Stimulated activated CD4-positive, alpha-beta T cell treated with anti-CD3 and anti-CD28 coated beads, Interleukin-2, amount 100 ng/mL, for 4 hours (primary cell): ENCODE measurements at regions not wholly inside any gene's neighbourhood (a gene's known extent, or its start where the extent isn't known, plus 50 kb on each side); places are given as distances from the start of the nearest gene placed in this dataset.
"Not testable (repeated sequence)": the region's sequence is repeated elsewhere in the genome, so short reads cannot be mapped to it uniquely, and the experiment has no call there.

Source experiments
- DNase-seq: peaks from one replicate; pipeline ENCODE4 v3.0.0-alpha.2; 2020; ENCODE audit warnings: low read depth

- no peak for DNase-seq
These were observed 623.5 kb downstream of the EDEM1 start for GRCh38 chr3:5811016-5811415.

DNA sequence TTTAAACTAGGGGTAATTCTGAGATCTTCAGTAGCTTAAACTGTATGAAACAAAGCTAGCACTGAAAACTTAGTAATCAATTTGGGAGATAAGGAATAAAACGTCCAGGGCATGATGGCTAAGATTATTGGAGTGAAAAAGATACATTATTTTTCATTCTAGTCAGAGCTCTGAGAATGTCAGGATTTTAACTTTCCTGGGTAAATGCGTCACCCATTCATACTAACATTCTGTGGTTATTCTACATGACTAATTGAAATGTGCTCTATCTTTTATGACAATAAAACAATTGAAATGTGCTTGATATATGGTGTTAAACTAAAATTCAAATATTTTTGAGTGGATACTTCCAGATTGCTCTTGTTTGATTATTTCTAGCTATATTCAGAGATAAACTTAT lies 626.0 kb downstream of the EDEM1 start:
- DNase-seq = no peak

DNA sequence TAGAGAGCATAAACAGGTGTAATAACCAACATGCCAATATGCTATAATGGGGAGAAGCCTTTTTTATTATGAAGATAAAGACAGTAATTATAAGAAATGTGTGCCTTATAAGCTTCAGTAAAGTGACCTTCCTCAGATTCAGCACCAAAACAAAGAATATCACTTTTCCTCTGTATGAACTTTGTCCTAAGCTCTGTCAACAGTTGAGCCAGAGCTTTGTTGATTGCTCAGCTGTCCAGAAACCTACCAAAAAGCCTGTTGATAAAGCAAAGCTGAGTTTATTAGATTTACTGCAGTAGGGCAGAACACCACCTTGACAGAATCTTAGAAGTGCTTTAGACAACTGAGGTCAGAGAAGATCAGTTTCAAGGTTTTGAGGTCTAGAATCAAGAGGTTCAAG lies 635.3 kb downstream of the EDEM1 start:
- no peak for DNase-seq

- DNase-seq = no peak
These were observed 639.0 kb downstream of the EDEM1 start for GRCh38 chr3:5826467-5826866.

- DNase-seq = no peak
These were observed 640.7 kb downstream of the EDEM1 start for GRCh38 chr3:5828251-5828650.

GRCh38 chr3:5840056-5840455 lies 652.5 kb downstream of the EDEM1 start:
- no peak for DNase-seq

DNA sequence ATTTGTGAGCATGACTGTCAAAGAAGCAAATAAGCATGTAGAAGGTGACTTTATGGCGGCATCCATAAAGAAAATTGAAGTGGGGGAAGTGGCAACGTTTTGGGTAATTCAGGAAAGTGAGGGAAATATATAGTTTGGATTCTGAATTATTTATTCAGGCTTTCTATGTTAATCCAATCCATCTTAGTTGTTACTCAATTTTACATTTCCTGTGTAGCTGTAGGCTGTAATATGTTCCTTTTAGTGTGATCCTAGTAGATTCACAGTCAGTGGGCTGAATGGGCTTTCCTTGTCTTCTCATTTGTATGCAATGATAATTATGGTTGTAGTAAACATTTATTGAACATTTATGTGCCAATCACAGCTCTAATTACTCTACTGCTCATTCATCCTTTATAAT lies 654.1 kb downstream of the EDEM1 start:
- no peak for DNase-seq

DNA sequence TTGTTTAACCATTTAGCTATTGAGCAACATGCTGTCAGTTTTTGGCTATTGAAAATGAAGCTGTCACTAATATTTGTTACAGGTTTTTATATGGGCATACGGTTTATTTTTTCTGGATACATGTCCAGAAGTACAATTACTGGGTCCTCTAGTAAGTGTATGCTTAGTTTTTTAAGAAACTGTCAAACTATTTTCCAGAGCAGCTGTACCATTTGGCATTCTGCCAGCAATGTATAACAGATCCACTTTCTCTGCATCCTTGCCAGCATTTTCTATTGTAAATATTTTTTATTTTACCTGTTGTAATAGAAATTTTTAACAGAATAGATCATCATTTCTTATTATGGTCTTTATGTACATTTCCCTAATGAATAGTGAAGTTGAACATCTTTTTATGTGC lies 658.8 kb downstream of the EDEM1 start:
- no peak for DNase-seq

DNA sequence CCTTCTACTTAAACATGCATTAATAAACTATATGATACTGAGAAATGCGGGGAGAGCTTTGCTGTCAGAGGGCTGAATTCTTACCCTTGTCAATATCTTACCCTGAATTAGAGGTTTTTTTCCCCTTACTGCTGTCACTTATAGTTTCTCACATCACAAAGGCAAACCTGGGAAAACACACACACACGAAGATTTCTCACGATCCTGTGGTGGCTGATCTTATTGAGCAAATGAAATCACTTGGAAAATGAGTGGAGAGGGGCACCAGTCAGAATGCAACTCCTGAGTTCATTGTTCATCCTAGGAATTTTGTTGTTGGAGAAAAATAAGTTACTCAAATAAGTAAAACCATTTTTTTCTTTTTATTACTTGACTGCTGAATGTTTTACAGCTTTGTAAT lies 673.6 kb downstream of the EDEM1 start:
- no peak for DNase-seq

DNA sequence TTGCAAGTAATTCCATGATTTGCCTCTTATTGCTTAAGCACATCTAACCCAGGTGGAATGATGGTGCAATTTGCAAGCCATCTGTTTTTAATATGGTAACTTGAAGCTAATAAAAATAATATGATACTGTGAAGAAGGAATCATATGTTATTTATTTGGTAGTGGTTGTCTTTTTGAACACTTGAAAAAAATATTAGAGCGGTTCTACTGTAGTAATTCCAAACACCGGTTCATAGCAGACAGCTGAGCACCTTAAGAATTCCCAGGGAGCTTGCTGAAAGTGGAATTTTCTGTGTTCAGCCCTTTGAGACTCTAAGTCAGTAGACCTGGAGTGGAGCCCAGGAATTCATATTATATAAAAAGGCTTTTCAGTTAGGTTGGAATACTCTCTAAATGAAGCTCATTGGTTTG lies 687.4 kb downstream of the EDEM1 start:
- no peak for DNase-seq

GRCh38 chr3:5888851-5889250 lies 701.3 kb downstream of the EDEM1 start:
- no peak for DNase-seq

DNA sequence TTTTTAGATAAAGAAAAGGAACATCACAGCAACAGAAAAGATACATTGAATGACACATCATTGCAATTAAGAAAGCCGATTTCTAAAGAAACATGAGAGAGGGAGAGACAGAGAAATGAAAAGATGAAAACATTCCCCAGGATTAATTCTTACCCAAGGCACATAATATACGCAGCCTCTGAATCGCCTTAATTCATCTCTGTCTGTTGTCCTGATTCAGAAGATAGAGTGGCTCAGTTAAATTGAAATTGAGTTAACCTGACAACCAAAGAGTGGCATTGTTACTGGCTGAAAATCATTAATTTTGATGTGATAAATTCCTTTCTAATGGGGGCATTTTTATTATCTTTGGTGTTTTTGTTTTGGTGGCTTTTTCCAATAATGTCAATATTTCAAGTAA lies 701.9 kb downstream of the EDEM1 start:
- DNase-seq = no peak

- DNase-seq = no peak
These were observed 704.2 kb downstream of the EDEM1 start for GRCh38 chr3:5891711-5892110.

GRCh38 chr3:5898106-5898505 lies 710.6 kb downstream of the EDEM1 start:
- no peak for DNase-seq

- no peak for DNase-seq
These were observed 711.7 kb downstream of the EDEM1 start for GRCh38 chr3:5899014-5899761.

GRCh38 chr3:5917932-5918331 lies 730.4 kb downstream of the EDEM1 start:
- DNase-seq = no peak

- no peak for DNase-seq
These were observed 731.1 kb downstream of the EDEM1 start for GRCh38 chr3:5918626-5919025.

DNA sequence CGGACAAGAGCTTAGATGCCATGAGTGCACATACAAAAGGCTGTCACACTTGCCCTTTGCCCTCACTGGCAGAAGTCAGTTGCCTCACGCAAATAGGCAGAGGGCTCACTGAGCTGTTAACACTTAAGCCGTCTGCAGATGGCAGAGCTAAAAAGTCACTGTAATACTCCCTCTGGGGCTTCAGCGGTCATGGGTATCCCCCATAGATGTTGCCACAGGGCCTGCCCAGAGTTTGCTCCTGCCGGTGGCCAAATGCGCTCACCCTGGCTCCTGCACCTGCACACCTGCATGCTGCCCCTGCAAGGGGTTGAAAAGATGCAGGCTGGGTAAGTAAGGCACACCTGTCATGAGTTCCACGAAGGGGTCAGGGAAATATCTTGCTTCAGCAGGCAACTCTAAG lies 741.5 kb downstream of the EDEM1 start:
- DNase-seq = no peak

DNA sequence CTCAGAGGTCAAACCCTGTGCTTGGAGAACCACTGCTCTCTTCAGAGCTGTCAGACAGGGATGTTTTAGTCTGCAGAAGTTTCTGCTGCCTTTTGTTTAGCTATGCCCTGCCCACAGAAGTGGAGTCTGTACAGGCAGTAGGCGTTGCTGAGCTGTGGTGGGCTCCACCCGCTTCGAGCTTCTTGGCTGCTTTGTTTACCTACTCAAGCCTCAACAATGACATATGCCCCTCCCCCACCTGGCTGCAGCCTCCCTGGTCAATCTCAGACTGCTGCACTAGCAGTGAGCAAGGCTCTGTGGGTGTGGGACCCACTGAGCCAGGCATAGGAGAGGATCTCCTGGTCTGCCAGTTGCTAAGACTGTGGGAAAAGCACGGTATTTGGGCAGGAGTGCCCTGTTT lies 756.6 kb downstream of the EDEM1 start:
- not testable (repeated sequence) for DNase-seq

DNA sequence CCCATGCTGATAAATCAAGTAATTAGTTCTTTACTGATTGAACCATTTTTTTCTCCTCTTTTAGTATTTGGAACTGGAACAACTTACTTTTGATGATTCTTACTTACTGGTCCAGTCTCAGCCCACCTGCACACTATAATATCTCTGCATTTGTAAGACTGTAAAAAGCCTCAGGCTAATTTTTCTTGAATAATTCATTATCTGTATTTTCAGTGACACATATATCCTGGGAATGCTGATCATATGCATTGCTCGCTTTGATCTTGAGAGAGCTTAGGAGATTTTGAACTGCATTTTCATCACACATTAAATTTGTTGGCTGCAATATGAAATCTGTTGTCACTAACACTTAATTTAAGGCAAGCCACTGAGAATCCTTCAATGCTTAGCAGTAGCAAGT lies 760.6 kb downstream of the EDEM1 start:
- DNase-seq = no peak

DNA sequence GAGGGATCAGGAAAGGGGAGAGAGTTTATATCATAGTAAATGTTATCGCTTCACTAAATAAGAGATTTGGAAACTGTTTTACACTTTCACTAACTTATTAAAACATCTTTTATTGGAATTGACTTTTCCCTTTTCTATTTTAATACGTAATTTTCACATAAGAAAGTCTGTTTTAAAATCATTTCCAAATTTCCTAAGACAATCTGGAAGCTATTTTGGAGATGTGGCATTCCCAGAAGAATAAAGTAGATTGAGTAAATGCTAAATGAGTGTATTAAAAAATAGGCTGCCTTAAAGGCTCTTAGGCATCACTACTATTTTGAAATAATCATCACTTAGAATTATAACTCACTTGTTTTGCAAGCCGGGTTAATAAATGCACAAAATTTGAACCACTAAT lies 763.5 kb downstream of the EDEM1 start:
- DNase-seq = no peak

GRCh38 chr3:5972586-5972985 lies 785.1 kb downstream of the EDEM1 start:
- DNase-seq = no peak

DNA sequence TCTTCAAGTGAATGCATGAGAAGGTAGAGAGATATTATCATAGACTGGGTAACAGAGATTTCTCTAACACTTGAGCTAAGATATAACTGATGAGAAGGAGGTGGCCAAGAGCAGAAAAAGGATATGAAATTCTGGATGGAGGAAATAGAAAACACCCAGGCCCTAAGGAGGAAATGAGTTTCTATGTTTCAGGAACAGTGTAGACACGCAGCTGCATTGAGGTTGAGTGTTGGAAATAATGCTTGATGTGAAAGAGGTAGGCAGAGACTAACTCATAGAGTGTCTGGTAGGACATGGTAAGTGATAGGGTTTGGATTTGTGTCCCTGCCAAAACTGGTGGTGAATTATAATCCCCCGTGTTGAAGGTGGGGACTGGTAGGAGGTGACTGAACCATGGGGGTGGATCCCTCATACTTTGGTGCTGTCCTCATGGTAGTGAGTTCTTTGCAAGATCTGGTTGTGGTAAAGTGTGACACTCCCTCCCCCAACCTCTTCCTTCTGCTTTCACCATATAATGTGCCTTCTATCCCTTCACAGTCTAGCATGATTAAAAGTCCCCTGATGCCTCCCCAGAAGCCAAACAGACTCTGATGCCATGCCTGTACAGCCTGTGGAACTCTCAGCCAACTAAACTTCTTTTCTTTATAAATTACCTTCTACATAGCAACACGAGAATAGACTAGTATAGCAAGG lies 787.3 kb downstream of the EDEM1 start:
- DNase-seq = no peak

GRCh38 chr3:5977331-5977730 lies 789.8 kb downstream of the EDEM1 start:
- no peak for DNase-seq
